BJ (cell line): ENCODE measurements at regions not wholly inside any gene's neighbourhood (a gene's known extent, or its start where the extent isn't known, plus 50 kb on each side); places are given as distances from the start of the nearest gene placed in this dataset.

Experiments
- CTCF ChIA-PET: fragments of 350-600 bp; formaldehyde crosslinking; extraction: SDS; loops from one replicate; lab custom pipeline; 2021; ENCODE audit warnings: antibody characterized with exemption, inconsistent platforms; lab: Yijun Ruan, JAX
- POLR2A ChIA-PET: fragments of 300-600 bp; sonication (Branson Sonifier 250); formaldehyde crosslinking; extraction: SDS; loops from one replicate; lab custom pipeline; 2021; ENCODE audit warnings: antibody characterized with exemption; lab: Charles Lee
- DNase-seq: peaks from one replicate; pipeline ENCODE4 v3.0.0-alpha.2; 2011; ENCODE audit warnings: low read depth
- H3K27me3 ChIP-seq: 2 replicates; pipeline ENCODE4 v1.6.0; 2011; ENCODE audit warnings: low read length; ENCODE audit not compliant: control insufficient read depth, insufficient read depth
- H3K36me3 ChIP-seq: 2 replicates; pipeline ENCODE4 v1.5.1; 2011; ENCODE audit warnings: low read length; ENCODE audit not compliant: control insufficient read depth, insufficient read depth
- H3K4me3 ChIP-seq: 2 replicates; pipeline ENCODE4 v1.5.1; 2011; ENCODE audit warnings: low read depth, mild to moderate bottlenecking, control low read depth, low read length
- CTCF ChIP-seq: IDR thresholded peaks from 2 replicates; pipeline ENCODE4 v1.5.1; 2011; ENCODE audit warnings: low read depth, mild to moderate bottlenecking, control low read depth, inconsistent platforms, low read length, moderate library complexity; ENCODE audit not compliant: insufficient read depth

GRCh38 chr19:46959894-46960556 is 59.6 kb upstream of the NPAS1 start:
- no peak for DNase-seq
- Histone ChIP-seq H3K4me3 (no peak overlapping the region), H3K27me3 (no peaks in the 10 kb centered on the region), H3K36me3 (no peaks in the 10 kb centered on the region)
- POLR2A ChIA-PET, result no interaction called here
- CTCF ChIA-PET, result interaction anchor here (1.4 kb wide), 1 partner anchor 53 kb away, joined by 4 read pairs; no protein-coding TSS in a partner anchor
- no peak for TF ChIP-seq CTCF

- no peak for TF ChIP-seq CTCF
- Histone ChIP-seq H3K36me3 (peaks cover under 1% of the 10 kb centered on the region), H3K4me3 (no peak overlapping the region), H3K27me3 (no peaks in the 10 kb centered on the region)
- ChIA-PET CTCF (no interaction called here), POLR2A (no interaction called here)
- DNase-seq, result no peak
Measured at GRCh38 chr19:46962030-46962570, 57.5 kb upstream of the NPAS1 start.

GRCh38 chr19:46963093-46963734 is 56.4 kb upstream of the NPAS1 start:
- POLR2A ChIA-PET, result interaction anchor here (0.6 kb wide), 1 partner anchor 450 kb away, joined by 3 read pairs; no protein-coding TSS in a partner anchor
- peaks cover 2% of the 10 kb centered on the region for H3K36me3 ChIP-seq
- TF ChIP-seq CTCF, result no peak
- no peaks in the 10 kb centered on the region for H3K27me3 ChIP-seq
- CTCF ChIA-PET, result interaction anchor here (0.6 to 1.4 kb wide), 3 partner anchors 16 to 1600 kb away, joined by 3 to 8 read pairs (median 3); no protein-coding TSS in a partner anchor
- no peak overlapping the region for H3K4me3 ChIP-seq
- peak; percentile 87 for DNase-seq

GRCh38 chr19:46967578-46968032 is 52.0 kb upstream of the NPAS1 start:
- ChIA-PET CTCF (interaction anchor here (1.1 kb wide), 1 partner anchor 137 kb away, joined by 3 read pairs; no protein-coding TSS in a partner anchor), POLR2A (no interaction called here)
- DNase-seq, result no peak
- Histone ChIP-seq H3K36me3 (peaks cover 2% of the 10 kb centered on the region), H3K27me3 (no peaks in the 10 kb centered on the region), H3K4me3 (no peak overlapping the region)
- TF ChIP-seq CTCF, result no peak
